Upper lobe of left lung (tissue), 4 donors: ENCODE measurements at regions not wholly inside any gene's neighbourhood (a gene's known extent, or its start where the extent isn't known, plus 50 kb on each side); places are given as distances from the start of the nearest gene placed in this dataset.

Experiments used
- CTCF ChIP-seq, 6 experiments: fragments of 450-650 bp in 4 of 6; fragments of 200-600 bp in 2 of 6; sonication (generic) in 2 of 6; IDR thresholded peaks; one replicate each; pipeline ENCODE4 v1.5.1; 2016 to 2019; ENCODE audit warnings: antibody characterized with exemption in 6 of 6
- EP300 ChIP-seq, 4 donors: sonication (generic); formaldehyde crosslinking; IDR thresholded peaks; one replicate each; pipeline ENCODE4 v1.5.1; 2017; ENCODE audit warnings: antibody characterized with exemption in 4 of 4, control low read depth in 2 of 4
- POLR2A ChIP-seq, 4 donors: fragments of 450-650 bp; IDR thresholded peaks; one replicate each; pipeline ENCODE4 v1.5.1; 2016 to 2017; ENCODE audit warnings: antibody characterized with exemption in 4 of 4, mild to moderate bottlenecking in 2 of 4
- POLR2AphosphoS5 ChIP-seq, 2 donors: sonication (generic); formaldehyde crosslinking; IDR thresholded peaks; one replicate each; pipeline ENCODE4 v1.5.1; 2017; ENCODE audit warnings: antibody characterized with exemption in 2 of 2

- TF ChIP-seq CTCF (IDR thresholded peaks at IDR 0.05) (no peak), EP300 (IDR thresholded peaks at IDR 0.05) (no peak), POLR2A (IDR thresholded peaks at IDR 0.05) (no peak), POLR2AphosphoS5 (IDR thresholded peaks at IDR 0.05) (no peak)
Measured at GRCh38 chr2:34664266-34664665, 1065.2 kb upstream of the FAM98A start.
